ENCODE measurements at regions not wholly inside any gene's neighbourhood (a gene's known extent, or its start where the extent isn't known, plus 50 kb on each side); places are given as distances from the start of the nearest gene placed in this dataset.

DNA sequence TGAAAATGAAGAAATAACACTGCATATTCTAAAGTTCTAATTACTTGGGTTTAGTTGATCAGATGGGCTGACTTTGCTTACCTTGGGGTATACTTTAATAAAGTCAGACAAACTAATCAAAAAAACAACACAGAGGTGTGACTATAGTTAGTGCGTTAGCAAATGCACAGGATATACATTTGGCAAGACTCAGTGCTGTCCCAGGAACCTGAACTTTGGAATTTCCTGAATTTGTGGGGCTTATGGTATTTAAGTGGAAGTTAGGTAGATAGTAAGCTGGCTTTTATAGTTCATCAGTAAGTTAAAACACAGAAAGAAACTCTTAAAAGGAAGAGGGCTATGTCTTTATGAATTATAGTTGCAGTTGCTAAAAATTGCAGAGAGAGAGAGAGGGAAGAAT lies 302.6 kb upstream of the DDI1 start:
- no peaks in the 10 kb centered on the region for H4K20me1 ChIP-seq (ENCODE audit: low read depth)
- no peak for TF ChIP-seq EZH2 (IDR thresholded peaks at IDR 0.05)
- TF ChIP-seq CTCF (IDR thresholded peaks at IDR 0.05): no peak
- no peak overlapping the region for H3K4me2 ChIP-seq
- no peak overlapping the region for H3K27ac Mint-ChIP-seq
- peaks cover 3% of the 10 kb centered on the region for H3K9me3 Mint-ChIP-seq
- no peaks in the 10 kb centered on the region for H3F3A ChIP-seq (ENCODE audit: low read depth)
- no peak overlapping the region for H3K4me3 Mint-ChIP-seq
- H2AFZ ChIP-seq (replicated peaks): no peak overlapping the region
- H3K79me2 ChIP-seq (ENCODE audit: low read depth): no peaks in the 10 kb centered on the region
- H3K9ac ChIP-seq: no peak overlapping the region
- peaks cover 11% of the 10 kb centered on the region for H3K4me1 ChIP-seq
- peaks cover 27% of the 10 kb centered on the region for H3K4me1 Mint-ChIP-seq
- H3K36me3 ChIP-seq: no peaks in the 10 kb centered on the region
- H3K4me3 ChIP-seq: no peak overlapping the region
- H3K36me3 Mint-ChIP-seq: no peaks in the 10 kb centered on the region
- DNase-seq (ENCODE audit: low spot score): no peak
- H3K27me3 ChIP-seq: no peaks in the 10 kb centered on the region
- no peaks in the 10 kb centered on the region for H3K9me3 ChIP-seq (ENCODE audit: low read depth)
- no peaks in the 10 kb centered on the region for H3K27me3 Mint-ChIP-seq (ENCODE audit: insufficient read depth, low read depth)
- H3K27ac ChIP-seq: no peak overlapping the region

GRCh38 chr11:103735497-103736032 lies 300.9 kb upstream of the DDI1 start:
- no peak for DNase-seq (ENCODE audit: low spot score)
- Histone ChIP-seq H3K36me3 (no peaks in the 10 kb centered on the region), H3K4me1 (peaks cover 8% of the 10 kb centered on the region), H3K27ac (no peak overlapping the region), H2AFZ (replicated peaks) (no peak overlapping the region), H3K4me3 (no peak overlapping the region), H3K27me3 (no peaks in the 10 kb centered on the region), H3K9ac (no peak overlapping the region), H3K4me2 (no peak overlapping the region), H4K20me1 (ENCODE audit: low read depth) (no peaks in the 10 kb centered on the region), H3F3A (ENCODE audit: low read depth) (no peaks in the 10 kb centered on the region), H3K9me3 (ENCODE audit: low read depth) (no peaks in the 10 kb centered on the region), H3K79me2 (ENCODE audit: low read depth) (no peaks in the 10 kb centered on the region)
- TF ChIP-seq EZH2phosphoT487 (IDR thresholded peaks at IDR 0.05): no peak
- no peak for TF ChIP-seq CTCF (IDR thresholded peaks at IDR 0.05)
- no peak for TF ChIP-seq EZH2 (IDR thresholded peaks at IDR 0.05)
- no peak overlapping the region for H3K4me3 Mint-ChIP-seq
- peaks cover 27% of the 10 kb centered on the region for H3K4me1 Mint-ChIP-seq
- H3K9me3 Mint-ChIP-seq: peaks cover 7% of the 10 kb centered on the region
- H3K36me3 Mint-ChIP-seq: no peaks in the 10 kb centered on the region
- H3K27ac Mint-ChIP-seq: no peak overlapping the region
- no peaks in the 10 kb centered on the region for H3K27me3 Mint-ChIP-seq (ENCODE audit: insufficient read depth, low read depth)

DNA sequence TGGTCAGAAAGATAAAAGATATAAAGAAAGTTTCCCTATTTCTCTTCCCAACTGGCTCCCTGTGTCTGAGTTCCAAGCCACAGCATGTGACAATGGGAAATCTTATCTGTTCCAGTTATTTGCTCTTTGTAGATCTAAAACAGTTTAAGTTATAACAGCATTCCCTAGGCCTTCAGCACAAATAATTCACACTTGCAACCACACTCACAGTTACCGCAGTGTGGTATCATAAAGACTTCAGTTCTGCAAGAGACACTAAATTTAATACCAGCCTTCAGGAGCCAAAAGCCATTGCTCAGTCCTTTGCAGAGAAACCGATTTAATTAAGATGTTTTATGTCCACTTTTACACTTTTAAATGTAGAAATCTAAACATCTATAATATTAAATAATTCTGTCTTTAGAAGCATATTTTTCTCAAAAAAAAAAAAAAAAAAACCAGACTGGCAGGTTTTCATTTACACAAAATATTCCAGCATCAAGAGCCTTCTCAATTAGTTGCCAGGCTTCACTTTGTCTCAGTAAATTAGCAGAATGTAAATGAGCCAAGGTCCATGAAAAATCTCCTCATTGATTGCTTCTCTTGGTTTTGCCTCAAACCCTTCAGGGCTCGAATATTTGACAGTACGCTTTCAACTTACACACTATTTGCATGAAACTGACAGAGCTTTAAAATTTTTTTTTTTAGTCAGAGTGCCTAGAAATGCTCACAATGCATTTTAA lies 300.0 kb upstream of the DDI1 start:
- no peaks in the 10 kb centered on the region for H3K36me3 ChIP-seq
- no peaks in the 10 kb centered on the region for H3F3A ChIP-seq (ENCODE audit: low read depth)
- H3K79me2 ChIP-seq (ENCODE audit: low read depth): no peaks in the 10 kb centered on the region
- H3K9ac ChIP-seq: no peak overlapping the region
- no peak for DNase-seq (ENCODE audit: low spot score)
- H3K4me2 ChIP-seq: no peak overlapping the region
- no peak overlapping the region for H2AFZ ChIP-seq (replicated peaks)
- peaks cover 8% of the 10 kb centered on the region for H3K4me1 ChIP-seq
- H3K9me3 ChIP-seq (ENCODE audit: low read depth): no peaks in the 10 kb centered on the region
- no peak for TF ChIP-seq EZH2 (IDR thresholded peaks at IDR 0.05)
- no peak for TF ChIP-seq CTCF (IDR thresholded peaks at IDR 0.05)
- no peak for TF ChIP-seq EZH2phosphoT487 (IDR thresholded peaks at IDR 0.05)
- Mint-ChIP-seq H3K9me3 (peaks cover 7% of the 10 kb centered on the region), H3K4me1 (peaks cover 23% of the 10 kb centered on the region), H3K27ac (peak overlapping the region; percentile 39), H3K27me3 (ENCODE audit: insufficient read depth, low read depth) (no peaks in the 10 kb centered on the region), H3K36me3 (no peaks in the 10 kb centered on the region), H3K4me3 (no peak overlapping the region)
- H4K20me1 ChIP-seq (ENCODE audit: low read depth): no peaks in the 10 kb centered on the region
- no peak overlapping the region for H3K4me3 ChIP-seq
- no peaks in the 10 kb centered on the region for H3K27me3 ChIP-seq
- H3K27ac ChIP-seq: no peak overlapping the region
